ENCODE measurements at regions not wholly inside any gene's neighbourhood (a gene's known extent, or its start where the extent isn't known, plus 50 kb on each side); places are given as distances from the start of the nearest gene placed in this dataset.
"Not testable (repeated sequence)": the region's sequence is repeated elsewhere in the genome, so short reads cannot be mapped to it uniquely, and the experiment has no call there.

- not testable (repeated sequence) for DNase-seq
Measured at GRCh38 chr4:52157071-52157470, 106.0 kb downstream of the SPATA18 start.

- no peak for DNase-seq
Measured at GRCh38 chr4:52157641-52158316, 106.7 kb downstream of the SPATA18 start.

GRCh38 chr4:52160859-52161258, 109.8 kb downstream of the SPATA18 start:
- no peak for DNase-seq

- no peak for DNase-seq
Measured at GRCh38 chr4:52164116-52164515, 113.0 kb downstream of the SPATA18 start.

- DNase-seq = no peak
Measured at GRCh38 chr4:52172166-52172565, 121.1 kb downstream of the SPATA18 start.

GRCh38 chr4:52173470-52174045, 122.5 kb downstream of the SPATA18 start:
- peak; percentile 54 for DNase-seq

GRCh38 chr4:52187603-52188002, 136.5 kb downstream of the SPATA18 start:
- DNase-seq = no peak

- DNase-seq = no peak
Measured at GRCh38 chr4:52192001-52192400, 140.9 kb downstream of the SPATA18 start.

- DNase-seq = peak; percentile 52
Measured at GRCh38 chr4:52192721-52193135, 141.6 kb downstream of the SPATA18 start.

GRCh38 chr4:52195869-52196268, 144.8 kb downstream of the SPATA18 start:
- no peak for DNase-seq

GRCh38 chr4:52196606-52197130, 145.6 kb downstream of the SPATA18 start:
- DNase-seq = no peak

GRCh38 chr4:52197306-52197705, 146.2 kb downstream of the SPATA18 start:
- peak; percentile 38 for DNase-seq

- no peak for DNase-seq
Measured at GRCh38 chr4:52198294-52198693, 147.2 kb downstream of the SPATA18 start.

- DNase-seq = peak; percentile 56
Measured at GRCh38 chr4:52199574-52200338, 148.7 kb downstream of the SPATA18 start.

- no peak for DNase-seq
Measured at GRCh38 chr4:52200339-52200725, 149.2 kb downstream of the SPATA18 start.

- peak; percentile 52 for DNase-seq
Measured at GRCh38 chr4:52201715-52202114, 150.6 kb downstream of the SPATA18 start.

- DNase-seq = no peak
Measured at GRCh38 chr4:52202251-52202779, 151.2 kb downstream of the SPATA18 start.

- peak; percentile 45 for DNase-seq
Measured at GRCh38 chr4:52202931-52203330, 151.8 kb downstream of the SPATA18 start.

- no peak for DNase-seq
Measured at GRCh38 chr4:52203351-52203750, 152.2 kb downstream of the SPATA18 start.

- DNase-seq = no peak
Measured at GRCh38 chr4:52204921-52205320, 153.8 kb downstream of the SPATA18 start.

- DNase-seq = not testable (repeated sequence)
Measured at GRCh38 chr4:52207146-52207545, 156.0 kb downstream of the SPATA18 start.

- no peak for DNase-seq
Measured at GRCh38 chr4:52212702-52213101, 161.6 kb downstream of the SPATA18 start.

GRCh38 chr4:52231526-52231925, 180.4 kb downstream of the SPATA18 start:
- no peak for DNase-seq
